Panc1 (cell line): ENCODE measurements at regions not wholly inside any gene's neighbourhood (a gene's known extent, or its start where the extent isn't known, plus 50 kb on each side); places are given as distances from the start of the nearest gene placed in this dataset.

Experiments used
- POLR2AphosphoS5 ChIP-seq: IDR thresholded peaks from 2 replicates; pipeline ENCODE4 v1.6.1; 2012; ENCODE audit warnings: mild to moderate bottlenecking, low read depth, low read length, moderate library complexity
- SIN3A ChIP-seq: IDR thresholded peaks from 2 replicates; pipeline ENCODE4 v1.6.1; 2012; ENCODE audit warnings: low read depth, mild to moderate bottlenecking, low read length, moderate library complexity, borderline replicate concordance; ENCODE audit not compliant: insufficient read depth
- TCF7L2 ChIP-seq: IDR thresholded peaks from 2 replicates; pipeline ENCODE4 v1.6.1; 2011; ENCODE audit warnings: mild to moderate bottlenecking, low read depth, low read length, inconsistent platforms
- TF ChIP-seq, protein P1 (sequence below): fragments of 450-650 bp; IDR thresholded peaks from 2 replicates; pipeline ENCODE4 v1.5.1; 2017; ENCODE audit warnings: mild to moderate bottlenecking
- TF ChIP-seq, protein P2 (sequence below), 2 experiments: IDR thresholded peaks; 2 replicates each; pipeline ENCODE4 v1.6.1; 2011 to 2012; ENCODE audit warnings: low read depth in 2 of 2, control low read depth in 1 of 2, low read length in 1 of 2, mild to moderate bottlenecking in 1 of 2, moderate library complexity in 1 of 2; ENCODE audit not compliant: insufficient read depth in 1 of 2

DNA sequence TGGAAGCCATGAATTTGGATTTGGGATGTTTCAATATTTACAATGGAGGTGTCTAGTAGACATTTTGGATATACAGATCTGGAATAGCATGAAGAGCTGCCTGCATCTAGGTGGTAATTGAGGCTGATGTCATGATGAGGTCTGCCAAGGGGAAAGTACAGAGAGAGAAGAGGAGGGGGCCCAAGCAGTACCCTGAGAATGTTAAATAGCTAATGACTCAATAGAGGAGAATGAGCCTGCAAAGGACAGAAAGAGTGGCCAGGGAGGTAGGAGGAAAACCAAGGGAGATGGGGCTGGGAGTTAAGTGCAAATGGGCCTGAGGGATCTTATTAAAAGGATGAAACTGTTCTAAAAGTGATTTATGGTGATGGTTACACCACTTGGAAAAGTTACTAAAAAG lies 182.2 kb upstream of the KIT start:
- TF ChIP-seq, protein P1, sequence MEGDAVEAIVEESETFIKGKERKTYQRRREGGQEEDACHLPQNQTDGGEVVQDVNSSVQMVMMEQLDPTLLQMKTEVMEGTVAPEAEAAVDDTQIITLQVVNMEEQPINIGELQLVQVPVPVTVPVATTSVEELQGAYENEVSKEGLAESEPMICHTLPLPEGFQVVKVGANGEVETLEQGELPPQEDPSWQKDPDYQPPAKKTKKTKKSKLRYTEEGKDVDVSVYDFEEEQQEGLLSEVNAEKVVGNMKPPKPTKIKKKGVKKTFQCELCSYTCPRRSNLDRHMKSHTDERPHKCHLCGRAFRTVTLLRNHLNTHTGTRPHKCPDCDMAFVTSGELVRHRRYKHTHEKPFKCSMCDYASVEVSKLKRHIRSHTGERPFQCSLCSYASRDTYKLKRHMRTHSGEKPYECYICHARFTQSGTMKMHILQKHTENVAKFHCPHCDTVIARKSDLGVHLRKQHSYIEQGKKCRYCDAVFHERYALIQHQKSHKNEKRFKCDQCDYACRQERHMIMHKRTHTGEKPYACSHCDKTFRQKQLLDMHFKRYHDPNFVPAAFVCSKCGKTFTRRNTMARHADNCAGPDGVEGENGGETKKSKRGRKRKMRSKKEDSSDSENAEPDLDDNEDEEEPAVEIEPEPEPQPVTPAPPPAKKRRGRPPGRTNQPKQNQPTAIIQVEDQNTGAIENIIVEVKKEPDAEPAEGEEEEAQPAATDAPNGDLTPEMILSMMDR = no peak
- TF ChIP-seq, protein P2, sequence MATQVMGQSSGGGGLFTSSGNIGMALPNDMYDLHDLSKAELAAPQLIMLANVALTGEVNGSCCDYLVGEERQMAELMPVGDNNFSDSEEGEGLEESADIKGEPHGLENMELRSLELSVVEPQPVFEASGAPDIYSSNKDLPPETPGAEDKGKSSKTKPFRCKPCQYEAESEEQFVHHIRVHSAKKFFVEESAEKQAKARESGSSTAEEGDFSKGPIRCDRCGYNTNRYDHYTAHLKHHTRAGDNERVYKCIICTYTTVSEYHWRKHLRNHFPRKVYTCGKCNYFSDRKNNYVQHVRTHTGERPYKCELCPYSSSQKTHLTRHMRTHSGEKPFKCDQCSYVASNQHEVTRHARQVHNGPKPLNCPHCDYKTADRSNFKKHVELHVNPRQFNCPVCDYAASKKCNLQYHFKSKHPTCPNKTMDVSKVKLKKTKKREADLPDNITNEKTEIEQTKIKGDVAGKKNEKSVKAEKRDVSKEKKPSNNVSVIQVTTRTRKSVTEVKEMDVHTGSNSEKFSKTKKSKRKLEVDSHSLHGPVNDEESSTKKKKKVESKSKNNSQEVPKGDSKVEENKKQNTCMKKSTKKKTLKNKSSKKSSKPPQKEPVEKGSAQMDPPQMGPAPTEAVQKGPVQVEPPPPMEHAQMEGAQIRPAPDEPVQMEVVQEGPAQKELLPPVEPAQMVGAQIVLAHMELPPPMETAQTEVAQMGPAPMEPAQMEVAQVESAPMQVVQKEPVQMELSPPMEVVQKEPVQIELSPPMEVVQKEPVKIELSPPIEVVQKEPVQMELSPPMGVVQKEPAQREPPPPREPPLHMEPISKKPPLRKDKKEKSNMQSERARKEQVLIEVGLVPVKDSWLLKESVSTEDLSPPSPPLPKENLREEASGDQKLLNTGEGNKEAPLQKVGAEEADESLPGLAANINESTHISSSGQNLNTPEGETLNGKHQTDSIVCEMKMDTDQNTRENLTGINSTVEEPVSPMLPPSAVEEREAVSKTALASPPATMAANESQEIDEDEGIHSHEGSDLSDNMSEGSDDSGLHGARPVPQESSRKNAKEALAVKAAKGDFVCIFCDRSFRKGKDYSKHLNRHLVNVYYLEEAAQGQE (IDR thresholded peaks at IDR 0.05; ENCODE audit: insufficient read depth in 1 of 2, low read depth in 2 of 2, low read length in 1 of 2) = no peak
- TF ChIP-seq SIN3A = no peak
- TF ChIP-seq POLR2AphosphoS5 = no peak
- no peak for TF ChIP-seq TCF7L2
